Kidney epithelial cell (primary cell): ENCODE measurements at regions not wholly inside any gene's neighbourhood (a gene's known extent, or its start where the extent isn't known, plus 50 kb on each side); places are given as distances from the start of the nearest gene placed in this dataset.

Experiments used
- DNase-seq: peaks from one replicate; pipeline ENCODE4 v3.0.0-alpha.2; 2010; ENCODE audit warnings: low read depth
- H3K27me3 ChIP-seq: 2 replicates; pipeline ENCODE4 v1.6.0; 2011; ENCODE audit warnings: low read length; ENCODE audit not compliant: control insufficient read depth, insufficient read depth
- H3K36me3 ChIP-seq: 2 replicates; pipeline ENCODE4 v1.5.1; 2011; ENCODE audit warnings: low read length; ENCODE audit not compliant: control insufficient read depth, insufficient read depth
- H3K4me3 ChIP-seq: 2 replicates; pipeline ENCODE4 v1.5.1; 2011; ENCODE audit warnings: low read depth, mild to moderate bottlenecking, control low read depth, low read length
- CTCF ChIP-seq: IDR thresholded peaks from 2 replicates; pipeline ENCODE4 v1.5.1; 2011; ENCODE audit warnings: mild to moderate bottlenecking, moderate library complexity, low read length, control low read depth, inconsistent platforms; ENCODE audit not compliant: insufficient read depth, poor library complexity, severe bottlenecking

GRCh38 chr13:64684108-64684507, 2546.0 kb downstream of the PCDH9 start:
- no peak for TF ChIP-seq CTCF
- Histone ChIP-seq H3K36me3 (no peaks in the 10 kb centered on the region), H3K27me3 (no peaks in the 10 kb centered on the region), H3K4me3 (no peak overlapping the region)
- no peak for DNase-seq

GRCh38 chr13:64680739-64681138, 2549.4 kb downstream of the PCDH9 start:
- TF ChIP-seq CTCF: no peak
- Histone ChIP-seq H3K27me3 (no peaks in the 10 kb centered on the region), H3K4me3 (no peak overlapping the region), H3K36me3 (no peaks in the 10 kb centered on the region)
- no peak for DNase-seq

GRCh38 chr13:64675255-64675892, 2554.8 kb downstream of the PCDH9 start:
- TF ChIP-seq CTCF: no peak
- H3K4me3 ChIP-seq: no peak overlapping the region
- DNase-seq: no peak
- no peaks in the 10 kb centered on the region for H3K27me3 ChIP-seq
- H3K36me3 ChIP-seq: no peaks in the 10 kb centered on the region

- TF ChIP-seq CTCF: no peak
- Histone ChIP-seq H3K36me3 (no peaks in the 10 kb centered on the region), H3K27me3 (no peaks in the 10 kb centered on the region), H3K4me3 (no peak overlapping the region)
- no peak for DNase-seq
Observed at GRCh38 chr13:64674126-64674525, 2556.0 kb downstream of the PCDH9 start.

GRCh38 chr13:64672751-64673150, 2557.4 kb downstream of the PCDH9 start:
- H3K4me3 ChIP-seq: no peak overlapping the region
- no peaks in the 10 kb centered on the region for H3K27me3 ChIP-seq
- no peak for DNase-seq
- no peaks in the 10 kb centered on the region for H3K36me3 ChIP-seq
- TF ChIP-seq CTCF: no peak
